K562 (cell line): ENCODE measurements at regions not wholly inside any gene's neighbourhood (a gene's known extent, or its start where the extent isn't known, plus 50 kb on each side); places are given as distances from the start of the nearest gene placed in this dataset.

ENCODE experiments used
- ATAC-seq: fragments of 200-7000 bp; cut with Tn5 transposase; 3 replicates; pipeline ENCODE4 v1.9.1; 2020; ENCODE audit warnings: moderate library complexity
- BruUV-seq: library from RNA; stranded (reverse); fragments of 400-500 nt; replicated peaks from 2 replicates; lab custom pipeline; 2021; lab: Mats Ljungman, UMichigan
- CTCF ChIA-PET: fragments of 300-600 bp; formaldehyde crosslinking; extraction: SDS; loops from one replicate; lab custom pipeline; 2021; ENCODE audit warnings: low intra/inter-chr PET ratio; lab: Yijun Ruan, JAX
- POLR2A ChIA-PET: fragments of 300-600, 350-650 bp; sonication (Branson Sonifier 250); formaldehyde crosslinking; extraction: SDS; loops from one replicate; lab custom pipeline; 2021; ENCODE audit warnings: antibody characterized with exemption, inconsistent platforms; lab: Yijun Ruan, JAX
- DNase-seq, 4 experiments: peaks; one replicate each; pipeline versions ENCODE4 v3.0.0 to v3.0.0-alpha.2; 2011 to 2018; ENCODE audit warnings: low spot score in 3 of 4, mixed read lengths in 3 of 4; ENCODE audit errors: extremely low read depth in 1 of 4
- FAIRE-seq: peaks from 2 replicates; lab custom pipeline; 2011; peaks lifted over from hg19 to GRCh38; lab: Jason Lieb, UNC
- H2AFZ ChIP-seq: 2 replicates; pipeline ENCODE4 v1.6.0; 2011; ENCODE audit warnings: low read depth, low read length, control low read depth, inconsistent platforms
- H3K27ac ChIP-seq: fragments of 200-600 bp; 3 replicates; pipeline ENCODE4 v1.8.0; 2011; ENCODE audit warnings: low read depth, mild to moderate bottlenecking, control low read depth, inconsistent platforms, low read length, moderate library complexity, mixed read lengths; ENCODE audit errors: extremely low read depth
- H3K27me3 ChIP-seq, 2 experiments: fragments of 300-600 bp in 1 of 2; 2 replicates in 1 of 2; 3 replicates in 1 of 2; pipeline versions ENCODE4 v1.6.0 to v1.8.0; 2011; ENCODE audit warnings: inconsistent platforms in 2 of 2, low read length in 2 of 2, mild to moderate bottlenecking in 1 of 2, mixed read lengths in 1 of 2, moderate library complexity in 1 of 2; ENCODE audit not compliant: control insufficient read depth in 2 of 2, insufficient read depth in 2 of 2
- H3K36me3 ChIP-seq: fragments of 300-600 bp; 3 replicates; pipeline ENCODE4 v1.8.0; 2011; ENCODE audit warnings: mild to moderate bottlenecking, low read length, inconsistent platforms; ENCODE audit not compliant: control insufficient read depth, insufficient read depth
- H3K4me1 ChIP-seq, 2 experiments: fragments of 200-600 bp in 1 of 2; replicated peaks in 1 of 2; 2 replicates in 1 of 2; 3 replicates in 1 of 2; pipeline versions ENCODE4 v1.5.1 to v1.8.0; 2011; ENCODE audit warnings: inconsistent platforms in 2 of 2, low read length in 2 of 2, mild to moderate bottlenecking in 1 of 2, mixed read lengths in 1 of 2, moderate library complexity in 1 of 2; ENCODE audit not compliant: control insufficient read depth in 2 of 2, insufficient read depth in 2 of 2
- H3K4me2 ChIP-seq: 2 replicates; pipeline ENCODE4 v1.6.1; 2011; ENCODE audit warnings: low read length, control low read depth, inconsistent platforms, mixed read lengths; ENCODE audit not compliant: insufficient read depth
- H3K4me3 ChIP-seq: fragments of 200-600 bp; sonication (generic), shearing (Covaris generic); 2 replicates; pipeline ENCODE4 v1.5.1; 2016; ENCODE audit warnings: control low read depth, inconsistent platforms
- H3K79me2 ChIP-seq: fragments of 200-600 bp; 3 replicates; pipeline ENCODE4 v1.8.0; 2011; ENCODE audit warnings: low read length, inconsistent platforms; ENCODE audit not compliant: control insufficient read depth, insufficient read depth
- H3K9ac ChIP-seq, 2 experiments: 2 replicates each; pipeline versions ENCODE4 v1.6.0 to v1.6.1; 2011; ENCODE audit warnings: low read depth in 2 of 2, low read length in 2 of 2, control low read depth in 1 of 2, inconsistent platforms in 1 of 2, mild to moderate bottlenecking in 1 of 2, mixed read lengths in 1 of 2; ENCODE audit not compliant: insufficient read depth in 1 of 2
- H3K9me1 ChIP-seq: one replicate; pipeline ENCODE4 v1.6.0; 2011; ENCODE audit warnings: inconsistent platforms, mild to moderate bottlenecking, low read length, moderate library complexity; ENCODE audit not compliant: control insufficient read depth, insufficient read depth
- H3K9me3 ChIP-seq: replicated peaks from 2 replicates; pipeline ENCODE4 v1.5.1; 2011; ENCODE audit warnings: low read depth, low read length, inconsistent platforms; ENCODE audit not compliant: control insufficient read depth, insufficient read depth
- H4K20me1 ChIP-seq: replicated peaks from 2 replicates; pipeline ENCODE4 v1.6.1; 2011; ENCODE audit warnings: low read length, inconsistent platforms, mixed read lengths; ENCODE audit not compliant: control insufficient read depth, insufficient read depth
- CHD1 ChIP-seq: fragments of 200-600 bp; sonication (generic); IDR thresholded peaks from one replicate; pipeline ENCODE4 v1.6.1; 2012; ENCODE audit warnings: mild to moderate bottlenecking, moderate library complexity, low read length, inconsistent platforms
- GABPB1 ChIP-seq: sonication (generic); formaldehyde crosslinking; IDR thresholded peaks from 2 replicates; pipeline ENCODE4 v1.8.0; 2022; ENCODE audit warnings: mild to moderate bottlenecking, missing genetic modification reagents
- NR4A1 ChIP-seq, 2 experiments: fragments of 250-450 bp in 1 of 2; fragments of 450-650 bp in 1 of 2; sonication (Bioruptor Pico) in 1 of 2; IDR thresholded peaks; 2 replicates each; pipeline versions ENCODE4 v1.4.0 to v1.6.1; 2016 to 2020; ENCODE audit warnings: mild to moderate bottlenecking in 2 of 2, missing compliant biosample characterization in 1 of 2, missing genetic modification characterization in 1 of 2, moderate library complexity in 1 of 2
- OTX1 ChIP-seq: fragments of 450-650 bp; formaldehyde crosslinking; IDR thresholded peaks from 2 replicates; pipeline ENCODE4 v1.4.0; 2022; ENCODE audit warnings: mild to moderate bottlenecking
- ZNF184 ChIP-seq: sonication (generic); formaldehyde crosslinking; IDR thresholded peaks from 2 replicates; pipeline ENCODE4 v1.5.0; 2020; ENCODE audit warnings: missing genetic modification reagents
- WGBS: fragments of 100-300 bp; shearing (Covaris generic); methylation state at CpG from one replicate; pipeline ENCODE4 v1.1.6; 2016; ENCODE audit warnings: low coverage, mixed read lengths; ENCODE audit not compliant: insufficient coverage; ENCODE audit errors: missing lambda C conversion rate; 5-methylcytosine and 5-hydroxymethylcytosine counted together
- in situ Hi-C: fragments of 300-500 bp; cut with MboI; formaldehyde crosslinking; loops from 4 replicates; pipeline ENCODE4 v1.15.0; 2018; ENCODE audit warnings: inconsistent platforms, mixed read lengths
- intact Hi-C: fragments of 100-400 bp; cut with micrococcal nuclease; formaldehyde crosslinking; loops from 2 replicates; pipeline ENCODE4 v1.14.2; 2022
- TF ChIP-seq, protein P1 (sequence below), 3 experiments: fragments of 200-800 bp in 1 of 3; fragments of 250-450 bp in 1 of 3; fragments of 450-650 bp in 1 of 3; sonication (Bioruptor Pico) in 1 of 3; sonication (Bioruptor generic) in 1 of 3; formaldehyde crosslinking in 1 of 3; IDR thresholded peaks; 2 replicates each; pipeline versions ENCODE4 v1.6.1 to v1.8.0; 2016 to 2022; ENCODE audit warnings: mild to moderate bottlenecking in 2 of 3, missing genetic modification characterization in 2 of 3, missing compliant biosample characterization in 1 of 3, moderate library complexity in 1 of 3
- TF ChIP-seq, protein P2 (sequence below): sonication (generic); formaldehyde crosslinking; IDR thresholded peaks from 2 replicates; pipeline ENCODE4 v1.8.1; 2023; ENCODE audit warnings: missing genetic modification reagents, mild to moderate bottlenecking, borderline replicate concordance
- TF ChIP-seq, protein P3 (sequence below), 2 experiments: fragments of 450-650 bp in 1 of 2; sonication (generic) in 1 of 2; formaldehyde crosslinking; conservative IDR thresholded peaks; 2 replicates each; pipeline versions ENCODE4 v1.4.0 to v1.8.1; 2020 to 2022; ENCODE audit warnings: mild to moderate bottlenecking in 1 of 2, missing genetic modification reagents in 1 of 2
- TF ChIP-seq, protein P4 (sequence below): IDR thresholded peaks from 2 replicates; pipeline ENCODE4 v1.6.1; 2012; ENCODE audit warnings: low read depth, low read length, improper control_type of control experiment, borderline replicate concordance

DNA sequence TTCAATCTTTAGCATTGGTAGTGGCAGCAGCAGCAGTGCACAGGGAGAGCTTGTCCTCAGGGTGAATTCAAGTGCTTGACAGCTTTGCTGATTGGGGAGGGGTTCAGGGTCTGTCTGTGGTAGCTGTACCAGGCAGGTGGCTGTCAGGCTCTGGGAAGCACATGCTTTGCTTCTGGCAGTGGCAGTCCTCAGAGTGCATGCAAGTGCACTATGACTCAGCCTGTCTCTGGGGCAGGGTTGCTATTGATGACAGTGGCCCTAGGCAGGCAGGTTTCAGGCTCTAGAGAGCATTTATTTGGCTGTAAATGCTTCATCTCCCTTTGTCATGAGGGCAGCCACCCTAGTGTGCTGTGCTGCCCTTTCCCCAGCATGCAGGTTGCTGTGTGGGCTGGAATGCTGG is 251.9 kb upstream of the LRRC7 start (continued):
- TF ChIP-seq, protein P1, sequence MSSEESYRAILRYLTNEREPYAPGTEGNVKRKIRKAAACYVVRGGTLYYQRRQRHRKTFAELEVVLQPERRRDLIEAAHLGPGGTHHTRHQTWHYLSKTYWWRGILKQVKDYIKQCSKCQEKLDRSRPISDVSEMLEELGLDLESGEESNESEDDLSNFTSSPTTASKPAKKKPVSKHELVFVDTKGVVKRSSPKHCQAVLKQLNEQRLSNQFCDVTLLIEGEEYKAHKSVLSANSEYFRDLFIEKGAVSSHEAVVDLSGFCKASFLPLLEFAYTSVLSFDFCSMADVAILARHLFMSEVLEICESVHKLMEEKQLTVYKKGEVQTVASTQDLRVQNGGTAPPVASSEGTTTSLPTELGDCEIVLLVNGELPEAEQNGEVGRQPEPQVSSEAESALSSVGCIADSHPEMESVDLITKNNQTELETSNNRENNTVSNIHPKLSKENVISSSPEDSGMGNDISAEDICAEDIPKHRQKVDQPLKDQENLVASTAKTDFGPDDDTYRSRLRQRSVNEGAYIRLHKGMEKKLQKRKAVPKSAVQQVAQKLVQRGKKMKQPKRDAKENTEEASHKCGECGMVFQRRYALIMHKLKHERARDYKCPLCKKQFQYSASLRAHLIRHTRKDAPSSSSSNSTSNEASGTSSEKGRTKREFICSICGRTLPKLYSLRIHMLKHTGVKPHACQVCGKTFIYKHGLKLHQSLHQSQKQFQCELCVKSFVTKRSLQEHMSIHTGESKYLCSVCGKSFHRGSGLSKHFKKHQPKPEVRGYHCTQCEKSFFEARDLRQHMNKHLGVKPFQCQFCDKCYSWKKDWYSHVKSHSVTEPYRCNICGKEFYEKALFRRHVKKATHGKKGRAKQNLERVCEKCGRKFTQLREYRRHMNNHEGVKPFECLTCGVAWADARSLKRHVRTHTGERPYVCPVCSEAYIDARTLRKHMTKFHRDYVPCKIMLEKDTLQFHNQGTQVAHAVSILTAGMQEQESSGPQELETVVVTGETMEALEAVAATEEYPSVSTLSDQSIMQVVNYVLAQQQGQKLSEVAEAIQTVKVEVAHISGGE (CRISPR knock-in tag; IDR thresholded peaks at IDR 0.05), result no peak

DNA sequence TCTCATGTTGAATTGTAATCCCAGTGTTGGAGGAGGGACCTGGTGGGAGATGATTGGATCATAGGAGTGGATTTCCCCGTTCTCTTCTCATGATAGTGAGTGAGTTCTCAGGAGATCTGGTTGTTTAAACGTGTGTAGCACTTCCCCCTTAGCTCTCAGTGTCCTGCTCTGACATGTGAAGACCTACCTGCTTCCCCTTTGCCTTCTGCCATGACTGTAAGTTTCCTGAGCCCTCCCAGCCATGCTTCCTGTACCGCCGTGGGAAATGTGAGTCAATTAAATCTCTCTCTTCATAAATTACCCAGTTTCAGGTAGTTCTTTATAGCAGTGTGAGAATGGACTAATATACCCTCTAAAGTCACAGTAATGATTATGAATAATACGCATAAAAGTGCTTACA is 248.4 kb upstream of the LRRC7 start:
- Histone ChIP-seq H2AFZ (no peak overlapping the region), H4K20me1 (no peaks in the 10 kb centered on the region), H3K9ac (no peak overlapping the region), H3K27ac (no peak overlapping the region), H3K9me3 (no peaks in the 10 kb centered on the region), H3K36me3 (no peaks in the 10 kb centered on the region), H3K4me1 (no peaks in the 10 kb centered on the region), H3K9me1 (no peaks in the 10 kb centered on the region), H3K4me3 (no peak overlapping the region), H3K27me3 (no peaks in the 10 kb centered on the region), H3K79me2 (no peaks in the 10 kb centered on the region), H3K4me2 (no peak overlapping the region)
- ATAC-seq (no peak), FAIRE-seq (no peak), DNase-seq (no peak)
- in situ Hi-C loops, result no loop called here
- no TSS peak for BruUV-seq
- CTCF ChIA-PET, result no interaction called here
- POLR2A ChIA-PET, result no interaction called here
- 0% methylated on average over 5 of the region's 5 CpGs for WGBS
- intact Hi-C loops, result no loop called here
- TF ChIP-seq, protein P2, sequence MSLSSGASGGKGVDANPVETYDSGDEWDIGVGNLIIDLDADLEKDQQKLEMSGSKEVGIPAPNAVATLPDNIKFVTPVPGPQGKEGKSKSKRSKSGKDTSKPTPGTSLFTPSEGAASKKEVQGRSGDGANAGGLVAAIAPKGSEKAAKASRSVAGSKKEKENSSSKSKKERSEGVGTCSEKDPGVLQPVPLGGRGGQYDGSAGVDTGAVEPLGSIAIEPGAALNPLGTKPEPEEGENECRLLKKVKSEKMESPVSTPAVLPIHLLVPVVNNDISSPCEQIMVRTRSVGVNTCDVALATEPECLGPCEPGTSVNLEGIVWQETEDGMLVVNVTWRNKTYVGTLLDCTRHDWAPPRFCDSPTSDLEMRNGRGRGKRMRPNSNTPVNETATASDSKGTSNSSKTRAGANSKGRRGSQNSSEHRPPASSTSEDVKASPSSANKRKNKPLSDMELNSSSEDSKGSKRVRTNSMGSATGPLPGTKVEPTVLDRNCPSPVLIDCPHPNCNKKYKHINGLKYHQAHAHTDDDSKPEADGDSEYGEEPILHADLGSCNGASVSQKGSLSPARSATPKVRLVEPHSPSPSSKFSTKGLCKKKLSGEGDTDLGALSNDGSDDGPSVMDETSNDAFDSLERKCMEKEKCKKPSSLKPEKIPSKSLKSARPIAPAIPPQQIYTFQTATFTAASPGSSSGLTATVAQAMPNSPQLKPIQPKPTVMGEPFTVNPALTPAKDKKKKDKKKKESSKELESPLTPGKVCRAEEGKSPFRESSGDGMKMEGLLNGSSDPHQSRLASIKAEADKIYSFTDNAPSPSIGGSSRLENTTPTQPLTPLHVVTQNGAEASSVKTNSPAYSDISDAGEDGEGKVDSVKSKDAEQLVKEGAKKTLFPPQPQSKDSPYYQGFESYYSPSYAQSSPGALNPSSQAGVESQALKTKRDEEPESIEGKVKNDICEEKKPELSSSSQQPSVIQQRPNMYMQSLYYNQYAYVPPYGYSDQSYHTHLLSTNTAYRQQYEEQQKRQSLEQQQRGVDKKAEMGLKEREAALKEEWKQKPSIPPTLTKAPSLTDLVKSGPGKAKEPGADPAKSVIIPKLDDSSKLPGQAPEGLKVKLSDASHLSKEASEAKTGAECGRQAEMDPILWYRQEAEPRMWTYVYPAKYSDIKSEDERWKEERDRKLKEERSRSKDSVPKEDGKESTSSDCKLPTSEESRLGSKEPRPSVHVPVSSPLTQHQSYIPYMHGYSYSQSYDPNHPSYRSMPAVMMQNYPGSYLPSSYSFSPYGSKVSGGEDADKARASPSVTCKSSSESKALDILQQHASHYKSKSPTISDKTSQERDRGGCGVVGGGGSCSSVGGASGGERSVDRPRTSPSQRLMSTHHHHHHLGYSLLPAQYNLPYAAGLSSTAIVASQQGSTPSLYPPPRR, result no peak
- no peak for TF ChIP-seq GABPB1
- TF ChIP-seq, protein P3, sequence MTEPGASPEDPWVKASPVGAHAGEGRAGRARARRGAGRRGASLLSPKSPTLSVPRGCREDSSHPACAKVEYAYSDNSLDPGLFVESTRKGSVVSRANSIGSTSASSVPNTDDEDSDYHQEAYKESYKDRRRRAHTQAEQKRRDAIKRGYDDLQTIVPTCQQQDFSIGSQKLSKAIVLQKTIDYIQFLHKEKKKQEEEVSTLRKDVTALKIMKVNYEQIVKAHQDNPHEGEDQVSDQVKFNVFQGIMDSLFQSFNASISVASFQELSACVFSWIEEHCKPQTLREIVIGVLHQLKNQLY (CRISPR knock-in tag; conservative IDR thresholded peaks at IDR 0.05), result no peak
- TF ChIP-seq, protein P4, sequence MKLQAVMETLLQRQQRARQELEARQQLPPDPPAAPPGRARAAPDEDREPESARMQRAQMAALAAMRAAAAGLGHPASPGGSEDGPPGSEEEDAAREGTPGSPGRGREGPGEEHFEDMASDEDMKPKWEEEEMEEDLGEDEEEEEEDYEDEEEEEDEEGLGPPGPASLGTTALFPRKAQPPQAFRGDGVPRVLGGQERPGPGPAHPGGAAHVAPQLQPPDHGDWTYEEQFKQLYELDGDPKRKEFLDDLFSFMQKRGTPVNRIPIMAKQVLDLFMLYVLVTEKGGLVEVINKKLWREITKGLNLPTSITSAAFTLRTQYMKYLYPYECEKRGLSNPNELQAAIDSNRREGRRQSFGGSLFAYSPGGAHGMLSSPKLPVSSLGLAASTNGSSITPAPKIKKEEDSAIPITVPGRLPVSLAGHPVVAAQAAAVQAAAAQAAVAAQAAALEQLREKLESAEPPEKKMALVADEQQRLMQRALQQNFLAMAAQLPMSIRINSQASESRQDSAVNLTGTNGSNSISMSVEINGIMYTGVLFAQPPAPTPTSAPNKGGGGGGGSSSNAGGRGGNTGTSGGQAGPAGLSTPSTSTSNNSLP, result no peak
- no peak for TF ChIP-seq ZNF184 (CRISPR knock-in tag)
- no peak for TF ChIP-seq OTX1
- TF ChIP-seq CHD1, result no peak
- no peak for TF ChIP-seq NR4A1 (CRISPR knock-in tag; IDR thresholded peaks at IDR 0.05)
- no peak for TF ChIP-seq NR4A1 (tag; IDR thresholded peaks at IDR 0.05)
